ENCODE measurements at regions not wholly inside any gene's neighbourhood (a gene's known extent, or its start where the extent isn't known, plus 50 kb on each side); places are given as distances from the start of the nearest gene placed in this dataset.

DNA sequence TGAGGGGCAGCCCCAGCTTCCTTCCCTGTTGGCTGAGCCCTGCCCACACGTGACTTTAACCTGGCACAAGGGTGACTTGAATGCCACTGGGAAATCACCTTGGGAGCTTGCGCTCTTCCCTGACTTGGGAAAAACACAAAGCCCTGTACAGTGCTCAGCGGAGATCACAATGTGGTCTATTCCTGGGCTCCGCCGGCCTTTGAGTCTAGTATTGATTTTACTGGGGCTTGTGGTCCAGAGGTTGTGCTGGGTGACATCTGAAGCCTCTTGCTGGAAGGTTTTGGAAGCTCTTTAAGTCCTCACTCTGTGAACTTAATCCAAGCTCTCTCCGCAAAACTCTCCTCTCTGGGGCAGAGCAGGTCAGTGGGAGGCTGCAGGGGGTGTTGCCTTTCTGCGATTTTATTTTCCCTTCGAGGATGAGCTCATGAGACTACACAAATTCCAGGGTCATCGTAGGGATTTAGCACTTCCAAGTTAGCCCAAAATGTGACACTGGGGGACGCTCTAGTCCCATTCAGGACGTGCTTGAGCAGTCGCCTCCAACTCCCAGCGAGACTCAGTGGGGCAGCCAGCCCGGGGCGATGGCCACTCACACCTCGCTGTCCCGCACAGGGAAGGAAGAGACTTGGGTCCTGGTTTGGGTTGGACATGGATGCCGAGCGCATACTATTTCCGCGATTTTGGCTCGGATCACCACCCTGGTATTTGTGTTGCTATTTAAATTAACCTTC is 291.9 kb upstream of the AJAP1 start:
- TF ChIP-seq, protein P1, sequence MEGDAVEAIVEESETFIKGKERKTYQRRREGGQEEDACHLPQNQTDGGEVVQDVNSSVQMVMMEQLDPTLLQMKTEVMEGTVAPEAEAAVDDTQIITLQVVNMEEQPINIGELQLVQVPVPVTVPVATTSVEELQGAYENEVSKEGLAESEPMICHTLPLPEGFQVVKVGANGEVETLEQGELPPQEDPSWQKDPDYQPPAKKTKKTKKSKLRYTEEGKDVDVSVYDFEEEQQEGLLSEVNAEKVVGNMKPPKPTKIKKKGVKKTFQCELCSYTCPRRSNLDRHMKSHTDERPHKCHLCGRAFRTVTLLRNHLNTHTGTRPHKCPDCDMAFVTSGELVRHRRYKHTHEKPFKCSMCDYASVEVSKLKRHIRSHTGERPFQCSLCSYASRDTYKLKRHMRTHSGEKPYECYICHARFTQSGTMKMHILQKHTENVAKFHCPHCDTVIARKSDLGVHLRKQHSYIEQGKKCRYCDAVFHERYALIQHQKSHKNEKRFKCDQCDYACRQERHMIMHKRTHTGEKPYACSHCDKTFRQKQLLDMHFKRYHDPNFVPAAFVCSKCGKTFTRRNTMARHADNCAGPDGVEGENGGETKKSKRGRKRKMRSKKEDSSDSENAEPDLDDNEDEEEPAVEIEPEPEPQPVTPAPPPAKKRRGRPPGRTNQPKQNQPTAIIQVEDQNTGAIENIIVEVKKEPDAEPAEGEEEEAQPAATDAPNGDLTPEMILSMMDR (IDR thresholded peaks at IDR 0.05; ENCODE audit: borderline replicate concordance, extremely low read depth, low read length, poor library complexity, severe bottlenecking) = no peak
- TF ChIP-seq EZH2 (IDR thresholded peaks at IDR 0.05; ENCODE audit: borderline replicate concordance, low read depth, low read length, severe bottlenecking) = no peak

Data from DND-41 (cell line).